HG03565 (cell line): ENCODE measurements at regions not wholly inside any gene's neighbourhood (a gene's known extent, or its start where the extent isn't known, plus 50 kb on each side); places are given as distances from the start of the nearest gene placed in this dataset.

Experiments used
- ATAC-seq: cut with Tn5 transposase; IDR thresholded peaks from one replicate; pipeline ENCODE4 v1.9.1; 2021; ENCODE audit warnings: mild to moderate bottlenecking, moderate library complexity; ENCODE audit not compliant: unreplicated experiment

GRCh38 chr22:47301820-47302475 lies 539.5 kb downstream of the TBC1D22A start:
- no peak for ATAC-seq

DNA sequence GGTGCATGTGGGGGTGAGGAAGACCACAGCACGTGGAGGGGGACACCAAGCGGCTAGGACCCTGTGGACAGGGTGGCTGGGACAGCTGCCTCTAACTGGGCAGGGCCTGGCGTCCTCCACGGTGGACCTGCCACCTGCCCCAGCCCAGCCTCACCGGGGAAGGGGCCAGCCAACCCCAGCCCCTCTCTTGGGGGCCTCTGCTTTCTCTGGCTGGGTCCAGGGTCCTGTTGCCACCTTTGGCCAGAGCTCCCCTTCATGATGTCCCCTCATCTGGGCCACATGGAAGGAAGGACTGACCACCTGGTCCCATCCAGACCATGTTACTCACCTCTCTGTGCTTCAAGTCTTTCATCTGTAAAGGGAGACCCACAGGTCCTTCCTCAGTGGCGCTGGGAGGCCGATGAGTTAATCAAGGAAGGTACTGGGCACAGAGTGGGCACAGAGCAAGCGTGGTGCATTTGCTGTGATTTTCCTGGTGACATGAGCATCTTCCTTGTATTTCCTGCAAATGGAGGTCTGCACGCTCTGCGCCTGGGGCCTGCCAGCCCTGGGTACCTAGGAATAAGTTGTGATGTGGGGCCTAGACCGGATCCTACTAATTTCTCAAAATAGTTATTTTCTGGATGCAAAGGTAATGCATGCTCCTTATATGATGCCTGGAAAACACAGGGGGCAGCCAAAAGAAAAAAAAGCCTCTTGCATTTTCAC lies 538.4 kb downstream of the TBC1D22A start:
- no peak for ATAC-seq

DNA sequence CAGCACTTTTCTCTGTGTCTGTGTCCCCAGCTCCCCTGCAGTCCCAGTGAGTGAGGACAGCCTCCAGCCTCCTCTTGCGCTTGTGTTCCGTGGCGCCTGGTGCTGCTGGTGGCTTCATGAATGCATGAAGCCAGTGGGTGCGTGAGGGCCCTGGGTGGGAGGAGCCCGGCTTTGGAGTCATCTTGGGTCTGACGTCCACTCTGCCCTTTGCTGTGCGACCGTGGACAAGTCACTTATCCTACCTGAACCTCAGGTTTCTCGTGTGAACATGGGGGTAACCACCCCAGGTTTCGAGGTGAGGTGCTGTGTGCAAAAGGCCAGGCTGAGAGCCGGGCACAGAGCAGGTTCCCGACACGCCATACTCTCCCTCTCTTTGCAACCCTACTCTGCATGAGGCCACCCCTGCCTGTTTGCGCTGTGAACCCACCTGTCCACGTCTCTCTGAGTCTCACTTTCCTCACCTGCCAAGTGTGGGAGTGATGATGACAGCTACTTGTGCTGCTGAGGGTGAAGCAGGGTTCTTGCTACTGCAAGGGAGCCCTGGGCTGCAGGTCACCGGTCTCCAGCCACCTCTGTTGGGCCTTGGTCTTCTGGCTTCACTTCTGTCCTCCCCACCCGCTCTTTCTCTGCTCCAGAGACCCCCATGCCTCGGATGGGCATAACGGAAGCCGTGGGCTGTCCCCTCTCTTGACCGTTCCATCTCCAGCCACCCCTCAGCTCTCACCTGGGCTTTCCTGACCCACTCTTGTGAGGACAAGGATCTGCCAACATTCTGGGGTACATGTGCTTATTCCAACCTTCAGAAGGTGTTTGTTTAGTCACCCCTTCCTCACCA lies 537.6 kb downstream of the TBC1D22A start:
- ATAC-seq, result no peak

GRCh38 chr22:47299211-47299862 lies 536.9 kb downstream of the TBC1D22A start:
- no peak for ATAC-seq

- no peak for ATAC-seq
These were observed 535.8 kb downstream of the TBC1D22A start for GRCh38 chr22:47298017-47298785.

DNA sequence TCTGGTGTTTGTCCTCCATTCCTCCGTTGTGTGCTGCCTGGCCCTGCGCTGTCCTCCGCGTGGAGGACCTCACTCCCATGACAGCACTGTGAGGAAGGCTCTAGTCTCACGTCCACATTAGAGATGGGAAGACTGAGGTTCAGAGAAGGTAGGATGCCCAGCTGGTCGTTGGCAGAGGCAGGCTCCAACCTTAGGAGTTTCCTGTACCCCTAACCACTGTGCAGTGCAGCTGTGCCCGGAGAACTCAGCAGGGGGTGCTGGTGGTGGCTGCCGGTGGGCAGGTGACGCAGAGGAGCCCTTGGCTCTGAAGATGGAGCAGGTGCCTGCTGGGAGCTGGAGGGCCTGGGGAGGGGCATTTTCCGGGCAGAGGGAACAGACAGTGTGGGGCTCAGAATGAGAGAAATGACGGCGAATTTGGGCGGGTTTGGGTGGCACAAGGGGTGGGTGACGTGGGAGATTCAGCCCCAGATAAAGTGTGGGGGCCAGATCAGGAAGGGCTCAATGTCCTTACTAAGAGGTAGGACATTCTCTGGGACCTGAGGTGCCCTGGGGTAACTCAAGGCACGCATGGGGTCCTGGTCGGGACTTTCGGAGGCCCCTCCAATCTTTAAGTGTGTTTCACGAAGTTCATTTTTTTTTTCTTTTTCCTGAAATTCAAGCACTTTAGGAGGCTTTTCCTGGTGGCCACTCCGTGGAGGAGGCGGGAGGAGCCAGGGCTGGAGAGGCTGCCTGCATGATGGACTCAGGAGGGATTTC lies 535.0 kb downstream of the TBC1D22A start:
- ATAC-seq, result no peak

GRCh38 chr22:47296405-47297260 lies 534.2 kb downstream of the TBC1D22A start:
- ATAC-seq, result no peak

DNA sequence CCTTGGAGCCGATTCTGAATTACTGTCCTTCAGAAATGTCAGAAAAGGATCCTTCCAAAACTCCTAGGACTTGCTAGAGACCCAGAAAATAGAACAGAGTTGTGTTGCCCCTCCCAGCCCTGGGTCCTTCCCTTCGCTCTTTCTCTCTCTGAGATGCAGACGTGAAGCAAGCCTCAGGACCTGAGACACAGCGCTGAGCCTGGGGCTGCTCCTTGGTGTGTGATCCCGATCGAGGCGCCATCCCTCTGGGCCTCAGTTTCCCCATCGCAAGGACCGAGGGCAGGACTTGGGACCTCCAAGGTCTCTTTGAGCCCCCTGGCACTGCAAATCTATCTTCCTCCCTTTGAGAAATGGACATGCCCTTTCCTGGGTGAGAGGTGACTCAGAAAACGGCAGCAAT lies 533.5 kb downstream of the TBC1D22A start:
- no peak for ATAC-seq

DNA sequence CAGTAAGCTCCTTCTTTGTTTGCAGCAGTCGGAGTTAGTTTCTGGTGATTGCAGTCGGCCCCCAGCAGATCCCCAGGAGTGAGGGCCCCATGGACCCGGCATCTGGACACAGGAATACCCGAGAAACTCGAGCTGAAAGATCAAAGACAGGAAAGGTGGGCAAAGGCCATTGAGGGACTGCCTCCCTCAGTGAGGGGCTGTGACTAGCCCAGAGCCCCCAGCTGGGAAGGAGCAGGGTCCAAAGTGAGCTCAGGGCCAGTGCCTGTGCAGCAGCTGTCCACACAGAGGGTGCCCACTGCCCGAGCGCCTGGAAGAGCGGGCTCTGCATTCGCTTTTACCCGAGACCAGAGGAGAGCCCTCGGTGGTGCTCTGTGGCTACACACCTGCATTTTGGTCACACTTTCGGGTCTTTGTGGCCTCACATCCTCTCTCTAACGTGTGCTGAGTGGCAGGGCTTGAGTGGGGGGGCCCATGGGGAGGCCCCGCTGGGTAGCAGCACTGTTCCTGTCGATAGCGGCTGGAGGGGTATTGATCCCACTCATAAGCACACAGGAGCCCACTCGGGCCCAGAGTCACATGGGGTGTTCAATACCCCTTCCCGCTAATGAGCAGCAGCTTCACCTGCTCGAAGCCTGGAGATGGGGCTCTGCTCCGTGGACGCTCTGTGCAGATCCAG lies 532.9 kb downstream of the TBC1D22A start:
- no peak for ATAC-seq

DNA sequence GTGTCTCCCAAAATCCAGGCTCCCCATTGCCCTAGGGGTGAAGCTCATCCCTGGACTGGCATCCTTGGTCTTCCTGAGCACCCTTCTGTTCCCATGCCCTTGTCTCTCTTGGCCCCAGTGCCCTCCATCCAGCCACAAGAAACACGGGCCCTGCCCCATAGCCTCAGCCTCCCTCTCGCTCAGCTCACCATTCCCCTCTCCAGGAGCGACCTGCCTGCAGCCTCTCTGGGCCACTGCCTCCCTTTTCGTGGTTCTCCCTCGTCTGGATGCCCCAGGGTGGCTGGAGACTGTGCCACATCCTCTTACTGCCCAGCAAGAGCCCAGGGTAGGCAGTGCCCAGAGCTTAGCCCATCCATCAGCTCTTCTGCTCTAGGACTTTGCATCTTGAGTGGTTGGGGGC lies 532.1 kb downstream of the TBC1D22A start:
- ATAC-seq, result no peak

GRCh38 chr22:47294222-47294532 lies 531.7 kb downstream of the TBC1D22A start:
- no peak for ATAC-seq

- ATAC-seq, result no peak
These were observed 531.1 kb downstream of the TBC1D22A start for GRCh38 chr22:47293368-47294221.

DNA sequence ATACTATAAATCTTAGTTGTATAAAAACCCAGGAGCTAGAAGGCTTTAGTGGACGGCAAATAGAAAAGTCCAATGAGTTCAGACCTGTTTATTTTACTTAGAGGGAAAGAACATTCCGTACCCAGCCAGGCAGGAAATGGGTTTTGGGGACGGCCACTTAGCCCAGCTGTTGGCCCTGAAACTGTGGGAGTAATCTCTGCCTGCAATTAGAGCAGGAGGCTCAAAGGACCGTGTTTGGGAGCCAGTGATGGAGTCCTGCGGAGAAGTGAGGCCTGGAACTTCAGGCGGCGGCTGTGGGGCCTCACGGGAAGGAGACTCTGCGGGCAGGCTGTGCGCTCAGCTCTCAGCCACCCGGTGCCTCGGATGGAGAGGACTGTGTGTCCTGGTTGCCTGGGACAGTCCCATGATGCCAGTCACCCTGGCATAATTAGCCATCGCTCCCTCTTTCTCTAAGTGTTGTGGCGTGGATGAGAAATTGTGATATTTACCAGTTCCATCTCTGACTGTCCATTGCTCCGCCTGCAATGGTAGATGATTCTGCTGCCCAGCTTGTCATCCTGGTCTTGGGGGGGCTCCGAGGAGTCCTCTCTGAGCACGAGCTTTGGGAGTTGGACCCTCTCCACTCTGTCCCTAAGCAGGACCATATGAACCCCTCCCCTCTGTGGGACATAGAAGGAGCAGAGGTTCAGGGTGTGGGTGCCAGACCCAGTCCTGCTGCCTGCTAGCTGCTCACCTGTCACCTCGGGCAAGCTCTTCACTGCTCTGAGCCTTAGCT lies 530.3 kb downstream of the TBC1D22A start:
- no peak for ATAC-seq

GRCh38 chr22:47291565-47292495 lies 529.4 kb downstream of the TBC1D22A start:
- ATAC-seq, result no peak

GRCh38 chr22:47290706-47291430 lies 528.4 kb downstream of the TBC1D22A start:
- ATAC-seq, result no peak
